DND-41 (cell line): ENCODE measurements at regions not wholly inside any gene's neighbourhood (a gene's known extent, or its start where the extent isn't known, plus 50 kb on each side); places are given as distances from the start of the nearest gene placed in this dataset.

Experiments
- ATAC-seq: fragments of 200-7000 bp; cut with Tn5 transposase; 3 replicates; pipeline ENCODE4 v1.9.1; 2021; ENCODE audit warnings: low read depth; ENCODE audit not compliant: insufficient read depth
- DNase-seq: peaks from one replicate; pipeline ENCODE4 v3.0.0-alpha.2; 2020
- H2AFZ ChIP-seq: 2 replicates; pipeline ENCODE4 v1.6.0; 2012; ENCODE audit warnings: low read depth, low read length
- H3K27ac ChIP-seq: 2 replicates; pipeline ENCODE4 v1.5.1; 2012; ENCODE audit warnings: low read length, inconsistent platforms
- H3K27me3 ChIP-seq: fragments of 200-600 bp; sonication (generic); 2 replicates; pipeline ENCODE4 v1.6.0; 2012; ENCODE audit warnings: low read length, mild to moderate bottlenecking, inconsistent platforms; ENCODE audit not compliant: insufficient read depth, poor library complexity
- H3K36me3 ChIP-seq: 2 replicates; pipeline ENCODE4 v1.5.1; 2012; ENCODE audit warnings: low read length, inconsistent platforms; ENCODE audit not compliant: insufficient read depth
- H3K4me1 ChIP-seq: 2 replicates; pipeline ENCODE4 v1.5.1; 2012; ENCODE audit warnings: mild to moderate bottlenecking, low read length; ENCODE audit not compliant: insufficient read depth
- H3K4me2 ChIP-seq: 2 replicates; pipeline ENCODE4 v1.6.0; 2012; ENCODE audit warnings: mild to moderate bottlenecking, moderate library complexity, low read length, inconsistent platforms; ENCODE audit not compliant: insufficient read depth
- H3K4me3 ChIP-seq, 2 experiments: fragments of 200-600 bp in 1 of 2; shearing (Covaris generic) in 1 of 2; 2 replicates each; pipeline ENCODE4 v1.5.1; 2012 to 2016; ENCODE audit warnings: inconsistent platforms in 2 of 2, low read length in 2 of 2, mild to moderate bottlenecking in 2 of 2, low read depth in 1 of 2, moderate library complexity in 1 of 2
- H3K79me2 ChIP-seq: 2 replicates; pipeline ENCODE4 v1.6.0; 2012; ENCODE audit warnings: low read length, inconsistent platforms; ENCODE audit not compliant: insufficient read depth
- H3K9ac ChIP-seq: 2 replicates; pipeline ENCODE4 v1.6.0; 2012; ENCODE audit warnings: low read depth, mild to moderate bottlenecking, inconsistent platforms, low read length, moderate library complexity
- H3K9me3 ChIP-seq: 2 replicates; pipeline ENCODE4 v1.5.1; 2012; ENCODE audit warnings: low read length, moderate library complexity, mild to moderate bottlenecking, inconsistent platforms; ENCODE audit not compliant: insufficient read depth, severe bottlenecking
- H4K20me1 ChIP-seq: 2 replicates; pipeline ENCODE4 v1.6.0; 2012; ENCODE audit warnings: low read length; ENCODE audit not compliant: insufficient read depth
- EZH2 ChIP-seq: IDR thresholded peaks from 3 replicates; pipeline ENCODE4 v1.6.1; 2012; ENCODE audit warnings: borderline replicate concordance, low read depth, mild to moderate bottlenecking, moderate library complexity, low read length, inconsistent platforms; ENCODE audit not compliant: severe bottlenecking
- TF ChIP-seq, protein P1 (sequence below): IDR thresholded peaks from 2 replicates; pipeline ENCODE4 v1.5.1; 2012; ENCODE audit warnings: borderline replicate concordance, low read length, moderate library complexity, mild to moderate bottlenecking; ENCODE audit not compliant: poor library complexity, severe bottlenecking; ENCODE audit errors: extremely low read depth

DNA sequence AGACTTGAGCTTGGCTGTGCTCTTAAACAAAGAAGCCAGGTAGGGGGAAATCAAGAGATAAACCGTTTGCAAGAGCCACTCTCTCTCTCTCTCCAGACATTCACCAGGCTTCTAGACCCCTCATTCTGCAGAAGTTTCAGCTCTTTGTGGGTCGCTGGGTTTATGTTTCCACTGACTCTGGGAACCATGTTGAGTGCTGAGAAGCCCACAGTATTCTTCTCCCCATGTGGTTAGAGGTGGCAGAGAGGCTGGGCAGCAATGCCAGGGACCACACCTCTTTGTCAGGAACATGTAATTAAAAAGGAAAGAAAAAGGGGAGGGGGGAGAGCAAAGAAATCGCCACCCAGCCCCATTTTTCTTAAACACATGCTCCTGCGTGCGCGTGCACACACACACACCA, 154.8 kb upstream of the SOX9 start:
- Histone ChIP-seq H3K4me3 (no peak overlapping the region), H3K79me2 (no peaks in the 10 kb centered on the region), H3K9ac (no peak overlapping the region), H3K27ac (no peak overlapping the region), H3K4me1 (no peaks in the 10 kb centered on the region), H2AFZ (no peak overlapping the region), H4K20me1 (no peaks in the 10 kb centered on the region), H3K9me3 (no peaks in the 10 kb centered on the region), H3K36me3 (no peaks in the 10 kb centered on the region), H3K27me3 (no peaks in the 10 kb centered on the region), H3K4me2 (no peak overlapping the region)
- DNase-seq (no peak), ATAC-seq (no peak)
- no peak for TF ChIP-seq EZH2
- TF ChIP-seq, protein P1, sequence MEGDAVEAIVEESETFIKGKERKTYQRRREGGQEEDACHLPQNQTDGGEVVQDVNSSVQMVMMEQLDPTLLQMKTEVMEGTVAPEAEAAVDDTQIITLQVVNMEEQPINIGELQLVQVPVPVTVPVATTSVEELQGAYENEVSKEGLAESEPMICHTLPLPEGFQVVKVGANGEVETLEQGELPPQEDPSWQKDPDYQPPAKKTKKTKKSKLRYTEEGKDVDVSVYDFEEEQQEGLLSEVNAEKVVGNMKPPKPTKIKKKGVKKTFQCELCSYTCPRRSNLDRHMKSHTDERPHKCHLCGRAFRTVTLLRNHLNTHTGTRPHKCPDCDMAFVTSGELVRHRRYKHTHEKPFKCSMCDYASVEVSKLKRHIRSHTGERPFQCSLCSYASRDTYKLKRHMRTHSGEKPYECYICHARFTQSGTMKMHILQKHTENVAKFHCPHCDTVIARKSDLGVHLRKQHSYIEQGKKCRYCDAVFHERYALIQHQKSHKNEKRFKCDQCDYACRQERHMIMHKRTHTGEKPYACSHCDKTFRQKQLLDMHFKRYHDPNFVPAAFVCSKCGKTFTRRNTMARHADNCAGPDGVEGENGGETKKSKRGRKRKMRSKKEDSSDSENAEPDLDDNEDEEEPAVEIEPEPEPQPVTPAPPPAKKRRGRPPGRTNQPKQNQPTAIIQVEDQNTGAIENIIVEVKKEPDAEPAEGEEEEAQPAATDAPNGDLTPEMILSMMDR, result no peak

DNA sequence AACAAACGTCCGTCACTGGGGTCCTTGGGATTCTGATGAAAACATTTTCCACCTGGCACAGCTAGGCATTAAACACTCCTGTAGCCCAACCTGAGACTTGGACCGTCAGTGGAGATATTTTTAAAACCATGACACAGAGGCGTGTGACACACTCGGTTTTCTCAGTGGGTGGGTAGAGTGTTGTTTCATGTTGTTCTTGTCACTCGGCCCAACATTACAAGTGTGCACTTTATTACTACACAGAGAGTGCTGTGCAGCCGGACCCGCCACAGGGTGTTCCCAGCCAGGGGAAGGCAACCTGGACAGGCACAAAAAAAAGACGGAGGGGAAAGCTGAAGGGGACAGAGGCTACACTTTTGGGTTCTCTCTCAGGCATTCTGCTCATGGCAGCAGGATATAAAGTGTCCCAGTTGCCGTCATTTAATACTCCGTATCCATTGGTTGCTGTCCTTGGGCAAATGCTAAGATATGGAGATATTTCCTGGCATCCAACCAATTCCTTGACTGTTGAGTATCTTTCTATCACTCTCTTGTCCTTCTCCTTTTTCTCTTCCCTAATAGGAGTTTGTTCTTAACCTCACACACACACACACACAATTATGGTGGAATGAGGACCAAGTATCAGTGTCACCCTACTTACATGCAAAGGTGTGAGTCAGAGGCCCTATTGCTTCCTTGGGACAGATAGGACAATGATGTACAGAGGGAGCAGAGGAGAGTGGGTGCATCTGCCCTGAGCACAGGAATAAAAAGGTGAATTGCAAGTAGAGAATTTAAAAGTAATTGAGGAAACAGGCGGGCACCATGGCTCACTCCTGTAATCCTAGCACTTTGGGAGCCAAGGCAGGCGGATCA, 154.1 kb upstream of the SOX9 start:
- no peak for DNase-seq
- H2AFZ ChIP-seq, result no peak overlapping the region

DNA sequence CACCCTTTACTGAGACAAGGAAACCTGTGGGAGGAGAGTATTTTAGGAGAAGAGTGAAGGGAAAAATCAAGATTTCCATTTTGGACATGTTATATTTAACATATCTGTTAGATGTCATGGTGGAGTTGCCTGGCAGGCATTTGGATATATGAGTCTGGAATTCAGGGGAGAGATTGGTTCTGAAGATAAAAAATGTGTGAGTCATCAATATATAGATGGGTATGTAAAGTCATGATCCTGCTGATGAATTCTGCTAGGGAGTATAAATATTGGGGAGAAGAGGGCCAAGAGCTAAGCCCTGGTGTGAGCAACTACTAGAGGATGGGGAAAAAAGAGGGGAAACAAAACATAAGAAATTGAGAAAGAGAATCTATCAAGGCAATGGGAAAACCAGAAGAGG, 151.3 kb upstream of the SOX9 start:
- Histone ChIP-seq H4K20me1 (no peaks in the 10 kb centered on the region), H3K9ac (no peak overlapping the region), H3K4me1 (no peaks in the 10 kb centered on the region), H3K9me3 (no peaks in the 10 kb centered on the region), H2AFZ (no peak overlapping the region), H3K27ac (no peak overlapping the region), H3K27me3 (no peaks in the 10 kb centered on the region), H3K4me3 (no peak overlapping the region), H3K4me2 (no peak overlapping the region), H3K36me3 (no peaks in the 10 kb centered on the region), H3K79me2 (no peaks in the 10 kb centered on the region)
- ATAC-seq (no peak), DNase-seq (no peak)
- no peak for TF ChIP-seq EZH2
- TF ChIP-seq, protein P1, result no peak

More for the DNA sequence above, 154.1 kb upstream of the SOX9 start:
- no peaks in the 10 kb centered on the region for H3K27me3 ChIP-seq
- no peaks in the 10 kb centered on the region for H3K79me2 ChIP-seq
- H3K27ac ChIP-seq, result no peak overlapping the region
- H3K4me1 ChIP-seq, result no peaks in the 10 kb centered on the region
- H3K9me3 ChIP-seq, result no peaks in the 10 kb centered on the region
- H3K9ac ChIP-seq, result no peak overlapping the region
- no peak for ATAC-seq
- TF ChIP-seq, protein P1, result no peak
- no peak for TF ChIP-seq EZH2
- H3K36me3 ChIP-seq, result no peaks in the 10 kb centered on the region
- no peak overlapping the region for H3K4me2 ChIP-seq
- H3K4me3 ChIP-seq, result no peak overlapping the region
- H4K20me1 ChIP-seq, result no peaks in the 10 kb centered on the region
